MCF 10A (cell line): ENCODE measurements at regions not wholly inside any gene's neighbourhood (a gene's known extent, or its start where the extent isn't known, plus 50 kb on each side); places are given as distances from the start of the nearest gene placed in this dataset.

Source experiments
- BruUV-seq: library from RNA; stranded (reverse); fragments of 400-500 nt; replicated peaks from 2 replicates; lab custom pipeline; 2021; lab: Mats Ljungman, UMichigan
- CTCF ChIA-PET: fragments of 300-600 bp; sonication (Branson Sonifier 250); formaldehyde crosslinking; extraction: SDS; loops from one replicate; lab custom pipeline; 2021; ENCODE audit warnings: antibody characterized with exemption, inconsistent platforms; lab: Yijun Ruan, JAX
- POLR2A ChIA-PET: fragments of 300-600, 350-650 bp; sonication (Branson Sonifier 250); formaldehyde crosslinking; extraction: SDS; loops from one replicate; lab custom pipeline; 2020; ENCODE audit warnings: antibody characterized with exemption, inconsistent platforms; lab: Yijun Ruan, JAX
- DNase-seq: peaks from one replicate; pipeline ENCODE4 v3.0.0-alpha.2; 2018; ENCODE audit not compliant: unreplicated experiment
- H3K27ac Mint-ChIP-seq: one replicate; pipeline ENCODE4 v1.8.0; 2022; ENCODE audit warnings: mild to moderate bottlenecking, low read depth, mixed read lengths; ENCODE audit not compliant: unreplicated experiment
- H3K27me3 Mint-ChIP-seq: one replicate; pipeline ENCODE4 v1.8.0; 2022; ENCODE audit warnings: mixed read lengths; ENCODE audit not compliant: insufficient read depth, unreplicated experiment
- H3K36me3 Mint-ChIP-seq: one replicate; pipeline ENCODE4 v1.8.0; 2022; ENCODE audit warnings: mild to moderate bottlenecking, moderate library complexity, mixed read lengths; ENCODE audit not compliant: insufficient read depth, unreplicated experiment
- H3K4me1 Mint-ChIP-seq: one replicate; pipeline ENCODE4 v1.8.0; 2022; ENCODE audit warnings: mixed read lengths; ENCODE audit not compliant: insufficient read depth, unreplicated experiment
- H3K4me3 Mint-ChIP-seq: one replicate; pipeline ENCODE4 v1.8.0; 2022; ENCODE audit warnings: mild to moderate bottlenecking, moderate library complexity, mixed read lengths; ENCODE audit not compliant: unreplicated experiment
- H3K9me3 Mint-ChIP-seq: one replicate; pipeline ENCODE4 v1.8.0; 2022; ENCODE audit warnings: mixed read lengths; ENCODE audit not compliant: unreplicated experiment
- CTCF ChIP-seq: fragments of 200-600 bp; IDR thresholded peaks from one replicate; pipeline ENCODE4 v1.8.0; 2022; ENCODE audit warnings: antibody characterized with exemption, mild to moderate bottlenecking; ENCODE audit not compliant: unreplicated experiment
- intact Hi-C: fragments of 100-400 bp; cut with micrococcal nuclease; formaldehyde crosslinking; loops from 2 replicates; pipeline ENCODE4 v1.14.1; 2022

GRCh38 chr16:64312292-64312691 is 809.6 kb downstream of the CDH11 start:
- DNase-seq: no peak
- TF ChIP-seq CTCF: no peak
- Mint-ChIP-seq H3K36me3 (no peaks in the 10 kb centered on the region), H3K4me1 (no peaks in the 10 kb centered on the region), H3K27me3 (no peaks in the 10 kb centered on the region), H3K9me3 (peaks cover 8% of the 10 kb centered on the region), H3K27ac (no peak overlapping the region), H3K4me3 (no peak overlapping the region)
- BruUV-seq: no TSS peak
- intact Hi-C loops: no loop called here
- CTCF ChIA-PET: interaction anchor here (0.6 to 0.8 kb wide), 2 partner anchors 105 to 221 kb away, joined by 3 read pairs; no protein-coding TSS in a partner anchor
- POLR2A ChIA-PET: no interaction called here

- no peak overlapping the region for H3K27ac Mint-ChIP-seq
- ChIA-PET POLR2A (interaction anchor here (0.6 kb wide), 1 partner anchor 137 kb away, joined by 3 read pairs; no protein-coding TSS in a partner anchor), CTCF (no interaction called here)
- intact Hi-C loops: no loop called here
- no peak for DNase-seq
- H3K36me3 Mint-ChIP-seq: no peaks in the 10 kb centered on the region
- H3K4me1 Mint-ChIP-seq: no peaks in the 10 kb centered on the region
- no peak overlapping the region for H3K4me3 Mint-ChIP-seq
- peaks cover 8% of the 10 kb centered on the region for H3K9me3 Mint-ChIP-seq
- TF ChIP-seq CTCF: no peak
- H3K27me3 Mint-ChIP-seq: no peaks in the 10 kb centered on the region
- no TSS peak for BruUV-seq
These were observed 810.6 kb downstream of the CDH11 start for GRCh38 chr16:64311241-64311640.

- Mint-ChIP-seq H3K27me3 (no peaks in the 10 kb centered on the region), H3K4me1 (no peaks in the 10 kb centered on the region), H3K27ac (no peak overlapping the region), H3K9me3 (peaks cover 8% of the 10 kb centered on the region), H3K36me3 (no peaks in the 10 kb centered on the region), H3K4me3 (no peak overlapping the region)
- no peak for TF ChIP-seq CTCF
- no peak for DNase-seq
- CTCF ChIA-PET: no interaction called here
- POLR2A ChIA-PET: no interaction called here
- intact Hi-C loops: no loop called here
- no TSS peak for BruUV-seq
These were observed 812.3 kb downstream of the CDH11 start for GRCh38 chr16:64309398-64310110.

GRCh38 chr16:64308721-64309120 is 813.1 kb downstream of the CDH11 start:
- Mint-ChIP-seq H3K36me3 (no peaks in the 10 kb centered on the region), H3K27me3 (no peaks in the 10 kb centered on the region), H3K9me3 (peaks cover 8% of the 10 kb centered on the region), H3K27ac (no peak overlapping the region), H3K4me1 (no peaks in the 10 kb centered on the region), H3K4me3 (no peak overlapping the region)
- POLR2A ChIA-PET: interaction anchor here (0.6 kb wide), 1 partner anchor 17 kb away, joined by 3 read pairs; no protein-coding TSS in a partner anchor
- no peak for TF ChIP-seq CTCF
- intact Hi-C loops: no loop called here
- DNase-seq: no peak
- no TSS peak for BruUV-seq
- CTCF ChIA-PET: no interaction called here
